Right renal pelvis (tissue), 4 donors: ENCODE measurements at regions not wholly inside any gene's neighbourhood (a gene's known extent, or its start where the extent isn't known, plus 50 kb on each side); places are given as distances from the start of the nearest gene placed in this dataset.
"Not testable (repeated sequence)": the region's sequence is repeated elsewhere in the genome, so short reads cannot be mapped to it uniquely, and the experiment has no call there.

ENCODE experiments used
- DNase-seq, 4 donors: peaks; one replicate each; pipeline ENCODE4 v3.0.0-alpha.2; 2013; ENCODE audit warnings: low read depth in 4 of 4, low spot score in 3 of 4, missing footprints in 1 of 4

DNA sequence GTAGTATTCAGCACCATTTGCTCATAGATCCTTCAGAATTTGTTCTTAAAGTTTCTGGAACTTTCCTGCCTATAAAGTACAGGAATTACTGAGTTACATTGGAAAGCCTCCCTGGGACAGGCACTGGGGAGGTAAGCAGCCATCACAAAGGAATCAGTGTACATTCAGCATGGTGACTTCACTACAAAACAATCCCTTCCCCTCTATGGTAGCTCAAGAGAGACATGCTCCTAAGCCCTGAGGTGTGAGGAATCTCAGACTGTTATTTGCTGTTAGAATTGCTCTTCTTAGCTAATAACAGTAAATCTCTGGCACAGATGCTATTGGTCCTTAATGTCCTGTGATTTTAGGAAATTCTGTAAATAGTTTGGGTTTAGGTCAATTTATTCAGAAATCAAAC lies 1898.0 kb upstream of the PCDH7 start:
- no peak for DNase-seq

- no peak for DNase-seq
Measured at GRCh38 chr4:28827866-28828265, 1892.3 kb upstream of the PCDH7 start.

DNA sequence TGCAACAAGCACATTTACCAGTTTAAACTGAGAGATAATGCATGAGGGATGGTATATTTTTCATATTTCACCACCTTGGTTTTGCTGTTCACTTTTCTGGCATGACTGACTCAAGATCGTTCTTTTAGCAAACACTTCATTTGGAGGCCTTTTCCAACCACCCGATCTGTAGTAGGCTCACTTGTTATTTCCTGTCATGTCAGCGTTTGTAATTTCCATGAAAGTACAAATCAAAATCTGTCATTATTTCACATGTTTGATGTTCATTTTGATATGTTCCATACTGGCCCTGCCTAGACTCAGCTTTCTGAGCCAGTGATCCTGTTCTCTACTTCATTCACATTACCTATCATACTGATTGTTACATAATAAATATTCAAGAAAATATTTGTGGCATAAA lies 1888.3 kb upstream of the PCDH7 start:
- no peak for DNase-seq

DNA sequence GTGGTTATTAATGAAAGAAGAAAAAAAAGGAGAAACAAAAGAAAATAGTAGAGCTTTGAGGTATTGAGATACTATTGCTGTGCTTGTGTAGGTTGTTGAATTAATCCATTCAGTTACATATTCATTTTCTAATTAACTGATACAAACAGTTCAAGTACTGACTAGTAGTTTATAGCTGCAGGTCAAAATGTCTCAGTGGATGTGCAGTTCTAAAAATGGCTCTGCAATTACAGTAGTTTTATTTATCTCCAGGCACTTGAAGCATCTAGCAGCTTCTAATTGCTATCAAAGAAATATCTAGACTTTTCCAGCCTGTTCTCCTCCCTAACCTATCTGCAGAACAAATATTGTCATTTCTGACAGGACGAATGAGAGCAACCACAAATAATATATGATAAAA lies 1887.7 kb upstream of the PCDH7 start:
- DNase-seq, result no peak

GRCh38 chr4:28834120-28834519 lies 1886.0 kb upstream of the PCDH7 start:
- DNase-seq, result no peak

DNA sequence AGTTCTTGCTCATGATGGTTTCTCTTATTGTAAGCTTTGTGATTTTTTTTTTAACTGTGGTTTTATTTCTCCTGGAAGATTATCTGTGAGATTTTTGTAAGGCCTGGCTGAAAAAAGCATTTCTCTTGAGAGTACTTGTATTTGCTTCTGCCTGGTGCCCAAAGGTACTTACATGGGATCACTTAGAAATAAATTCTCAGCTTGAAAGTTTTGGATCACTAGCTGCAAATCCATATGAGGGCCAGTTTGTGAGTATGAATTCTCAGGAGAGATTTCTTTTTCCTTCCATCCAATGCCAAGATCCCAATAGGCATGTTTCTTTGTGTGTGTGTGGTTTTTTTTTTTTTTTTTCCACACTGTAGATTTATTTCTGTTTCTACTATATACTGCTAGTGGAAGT lies 1884.7 kb upstream of the PCDH7 start:
- no peak for DNase-seq

- no peak for DNase-seq
Measured at GRCh38 chr4:28842271-28842670, 1877.9 kb upstream of the PCDH7 start.

- DNase-seq, result no peak
Measured at GRCh38 chr4:28845158-28845557, 1875.0 kb upstream of the PCDH7 start.

- not testable (repeated sequence) for DNase-seq
Measured at GRCh38 chr4:28857028-28857427, 1863.1 kb upstream of the PCDH7 start.

DNA sequence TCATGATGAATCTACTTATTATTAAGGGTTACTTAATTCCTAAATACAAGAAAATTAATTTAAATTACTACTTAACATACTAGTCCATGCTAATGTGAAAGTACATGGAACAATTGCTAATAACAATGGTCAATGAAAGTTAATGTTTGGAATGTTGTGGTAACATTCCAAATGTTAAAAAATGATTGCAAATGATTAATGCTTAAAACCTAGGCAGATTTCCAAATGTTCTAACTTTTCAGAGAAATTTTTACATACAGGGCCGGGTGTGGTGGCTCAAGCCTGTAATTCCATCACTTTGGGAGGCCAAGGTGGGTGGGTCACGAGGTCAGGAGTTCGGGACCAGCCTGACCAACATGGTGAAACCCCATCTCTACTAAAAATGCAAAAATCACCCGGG lies 1851.3 kb upstream of the PCDH7 start:
- no peak for DNase-seq

- no peak for DNase-seq
Measured at GRCh38 chr4:28879178-28879577, 1841.0 kb upstream of the PCDH7 start.

GRCh38 chr4:28879900-28880299 lies 1840.3 kb upstream of the PCDH7 start:
- DNase-seq, result no peak

DNA sequence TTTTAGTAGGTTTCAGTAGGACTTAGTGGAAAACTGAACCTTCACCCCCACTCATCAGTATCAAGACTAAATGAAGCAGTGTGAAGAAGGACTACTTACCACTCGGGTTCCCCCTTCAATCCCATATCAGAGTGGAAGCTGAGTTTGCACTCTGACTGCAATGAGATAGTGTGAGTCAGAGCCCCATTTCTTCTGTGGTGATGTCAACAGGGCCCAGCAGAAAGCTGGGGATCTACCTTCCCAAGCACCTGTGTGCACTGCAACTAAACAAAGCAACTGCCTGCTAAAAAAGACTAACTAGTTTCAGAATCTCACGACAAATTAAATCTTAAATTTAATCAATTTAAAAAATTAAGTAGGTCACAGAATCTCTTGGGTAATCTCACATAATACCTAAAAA lies 1837.0 kb upstream of the PCDH7 start:
- no peak for DNase-seq

DNA sequence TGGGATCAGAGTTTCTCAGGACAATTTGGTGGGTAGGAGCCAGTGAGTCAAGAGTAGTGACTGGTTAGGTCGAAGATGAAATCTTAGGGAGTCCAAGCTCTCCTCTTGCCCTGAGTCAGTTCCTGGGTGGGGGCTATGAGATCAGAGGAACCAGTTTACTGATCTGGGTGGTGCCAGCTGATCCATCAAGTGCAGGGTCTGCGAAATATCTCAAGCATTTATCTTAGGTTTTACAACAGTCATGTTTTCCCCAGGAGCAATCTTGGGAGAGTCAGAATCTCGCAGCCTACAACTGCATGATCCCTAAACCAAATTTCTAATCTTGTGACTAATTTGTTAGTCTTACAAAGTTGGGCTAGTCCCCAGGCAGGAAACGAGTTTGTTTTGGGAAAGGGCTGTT lies 1833.2 kb upstream of the PCDH7 start:
- DNase-seq, result no peak

GRCh38 chr4:28890949-28891775 lies 1829.0 kb upstream of the PCDH7 start:
- peak in 2 of 4 donors; percentile 1 to 6 for DNase-seq

DNA sequence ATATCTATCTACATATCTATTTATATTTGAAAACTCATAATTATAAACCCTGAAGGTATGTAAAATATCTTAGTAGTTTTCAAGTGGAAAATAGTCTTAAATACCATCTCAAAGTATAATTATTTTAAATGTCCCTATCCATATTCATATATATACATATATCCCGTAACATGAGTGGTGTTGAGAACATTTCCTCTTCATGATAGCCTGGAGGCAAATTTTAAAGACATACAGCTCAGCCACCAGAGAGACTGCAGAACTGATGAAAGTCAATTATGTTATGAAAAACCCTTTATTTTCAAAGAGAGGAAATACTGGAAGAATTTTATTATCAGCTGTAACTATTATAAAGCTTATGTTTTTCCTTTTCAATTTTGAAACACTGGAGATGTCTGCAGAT lies 1806.7 kb upstream of the PCDH7 start:
- DNase-seq, result no peak

DNA sequence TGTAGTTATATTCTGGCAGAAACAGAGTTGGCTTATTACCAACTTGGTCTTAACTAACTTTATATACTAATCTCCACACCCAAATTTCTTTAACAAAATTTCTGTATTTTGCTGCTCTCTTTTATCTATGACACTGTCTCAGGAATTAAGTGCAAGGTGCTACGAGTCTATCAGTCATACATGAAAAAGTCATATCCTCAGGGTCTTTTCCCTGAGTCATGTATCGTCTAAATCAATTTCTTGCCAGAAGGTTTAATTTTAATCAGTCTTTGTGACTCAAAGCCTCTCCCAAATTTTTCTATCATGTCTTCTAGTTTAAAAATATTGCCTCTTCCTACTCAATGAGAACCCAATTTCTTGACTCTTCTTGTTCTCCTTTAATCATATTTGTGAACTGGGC lies 1803.6 kb upstream of the PCDH7 start:
- DNase-seq, result no peak

DNA sequence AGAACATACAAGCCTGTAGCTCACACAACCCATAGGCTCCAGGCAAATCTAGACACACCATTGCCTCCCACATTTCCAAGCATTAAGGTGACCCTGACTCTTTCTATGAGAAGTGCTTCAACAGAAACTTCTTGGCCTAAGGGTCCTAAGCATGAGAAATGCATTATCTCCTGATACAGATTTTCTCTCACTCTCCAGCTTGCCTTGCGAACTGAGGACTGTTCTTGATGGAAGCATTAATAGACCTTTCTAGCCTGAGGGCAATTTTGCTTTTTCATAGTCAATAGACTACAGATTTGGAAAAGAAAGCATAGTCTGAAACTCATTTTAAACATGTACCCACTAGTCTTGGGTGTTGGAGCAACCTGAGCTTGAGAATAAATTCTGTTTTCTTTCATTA lies 1801.3 kb upstream of the PCDH7 start:
- no peak for DNase-seq

GRCh38 chr4:28921886-28922285 lies 1798.3 kb upstream of the PCDH7 start:
- no peak for DNase-seq

DNA sequence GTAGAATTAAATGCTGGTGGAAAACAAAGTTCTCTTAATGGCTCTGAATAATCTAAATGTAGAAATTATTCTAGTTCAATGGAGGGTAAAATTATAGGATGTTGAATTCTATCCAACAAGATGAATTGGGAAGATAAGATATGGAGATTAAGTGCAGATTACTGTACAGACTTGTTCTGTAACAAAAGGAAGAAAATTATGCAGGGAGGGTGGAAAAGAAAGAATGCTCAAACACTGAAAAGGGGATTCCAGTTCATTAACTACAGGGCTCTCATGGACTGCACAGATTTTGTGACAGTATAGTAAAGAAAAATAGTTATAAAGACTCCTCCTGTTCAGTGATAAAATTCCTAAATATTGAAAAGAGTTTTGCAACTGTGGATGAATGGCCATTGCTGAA lies 1794.0 kb upstream of the PCDH7 start:
- no peak for DNase-seq

GRCh38 chr4:28942631-28943030 lies 1777.5 kb upstream of the PCDH7 start:
- DNase-seq, result no peak

- DNase-seq, result no peak
Measured at GRCh38 chr4:28947374-28947773, 1772.8 kb upstream of the PCDH7 start.

DNA sequence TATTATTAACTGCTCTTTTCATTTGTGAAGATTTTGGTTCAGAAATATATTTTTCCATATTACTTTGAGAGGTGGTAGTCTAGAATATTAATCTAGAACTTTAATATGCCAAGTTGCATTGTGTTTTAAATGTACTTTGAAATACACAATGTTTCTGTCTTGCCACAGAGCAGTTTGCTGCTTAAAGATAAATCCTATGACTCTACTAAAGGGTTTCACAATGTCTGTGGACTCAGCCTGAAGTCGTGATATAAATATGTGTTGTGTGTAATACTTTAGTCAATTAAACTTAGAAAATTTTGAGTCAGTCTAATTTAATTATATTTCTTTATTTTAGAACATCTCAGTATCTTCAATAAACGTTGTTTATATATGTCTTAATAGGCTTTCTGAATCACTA lies 1771.7 kb upstream of the PCDH7 start:
- DNase-seq, result no peak
